ENCODE measurements at regions not wholly inside any gene's neighbourhood (a gene's known extent, or its start where the extent isn't known, plus 50 kb on each side); places are given as distances from the start of the nearest gene placed in this dataset.

DNA sequence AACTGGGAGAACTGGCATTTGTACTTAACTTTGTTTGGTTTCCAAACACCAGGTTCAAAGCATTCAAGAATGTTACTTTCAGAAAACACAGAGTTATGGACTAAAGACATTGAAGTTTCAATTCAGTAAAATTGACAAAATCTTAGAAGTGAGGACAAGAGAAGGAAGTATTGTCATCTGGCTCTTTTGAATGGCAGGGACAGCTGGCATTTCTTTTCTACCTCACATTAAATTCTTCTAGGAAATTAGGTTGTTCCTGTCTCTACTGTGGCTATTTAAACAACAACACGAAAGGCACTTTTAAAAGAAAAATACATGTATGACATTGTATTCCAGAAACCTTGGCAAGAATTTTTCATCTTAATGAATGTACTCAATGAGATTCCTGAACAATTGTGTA lies 600.0 kb upstream of the CA10 start:
- TF ChIP-seq, protein P1, sequence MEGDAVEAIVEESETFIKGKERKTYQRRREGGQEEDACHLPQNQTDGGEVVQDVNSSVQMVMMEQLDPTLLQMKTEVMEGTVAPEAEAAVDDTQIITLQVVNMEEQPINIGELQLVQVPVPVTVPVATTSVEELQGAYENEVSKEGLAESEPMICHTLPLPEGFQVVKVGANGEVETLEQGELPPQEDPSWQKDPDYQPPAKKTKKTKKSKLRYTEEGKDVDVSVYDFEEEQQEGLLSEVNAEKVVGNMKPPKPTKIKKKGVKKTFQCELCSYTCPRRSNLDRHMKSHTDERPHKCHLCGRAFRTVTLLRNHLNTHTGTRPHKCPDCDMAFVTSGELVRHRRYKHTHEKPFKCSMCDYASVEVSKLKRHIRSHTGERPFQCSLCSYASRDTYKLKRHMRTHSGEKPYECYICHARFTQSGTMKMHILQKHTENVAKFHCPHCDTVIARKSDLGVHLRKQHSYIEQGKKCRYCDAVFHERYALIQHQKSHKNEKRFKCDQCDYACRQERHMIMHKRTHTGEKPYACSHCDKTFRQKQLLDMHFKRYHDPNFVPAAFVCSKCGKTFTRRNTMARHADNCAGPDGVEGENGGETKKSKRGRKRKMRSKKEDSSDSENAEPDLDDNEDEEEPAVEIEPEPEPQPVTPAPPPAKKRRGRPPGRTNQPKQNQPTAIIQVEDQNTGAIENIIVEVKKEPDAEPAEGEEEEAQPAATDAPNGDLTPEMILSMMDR (conservative IDR thresholded peaks at IDR 0.05): no peak
- TF ChIP-seq EZH2 (IDR thresholded peaks at IDR 0.05; ENCODE audit: low read depth): no peak
